Heart right ventricle (tissue), 16 donors: ENCODE measurements at regions not wholly inside any gene's neighbourhood (a gene's known extent, or its start where the extent isn't known, plus 50 kb on each side); places are given as distances from the start of the nearest gene placed in this dataset.

ENCODE experiments used
- ATAC-seq, 8 donors: fragments of 200-7000 bp; cut with Tn5 transposase; one replicate each; pipeline ENCODE4 v1.9.1; 2020; ENCODE audit warnings: mild to moderate bottlenecking in 8 of 8, moderate library complexity in 8 of 8, moderate number of reproducible peaks in 1 of 8
- DNase-seq, 2 donors: peaks; one replicate each; pipeline ENCODE4 v3.0.0-alpha.2; 2020
- H3K27ac ChIP-seq, 10 donors: fragments of 200-600 bp; sonication (generic) in 2 of 10; one replicate each; pipeline versions ENCODE4 v1.5.0 to v1.8.0; 2020 to 2022; ENCODE audit warnings: mild to moderate bottlenecking in 3 of 10
- H3K27me3 ChIP-seq, 7 donors: fragments of 200-600 bp; one replicate each; pipeline ENCODE4 v1.8.0; 2021 to 2022; ENCODE audit warnings: mild to moderate bottlenecking in 2 of 7
- H3K36me3 ChIP-seq, 9 donors: fragments of 200-600 bp; sonication (generic) in 1 of 9; one replicate each; pipeline versions ENCODE4 v1.5.0 to v1.8.0; 2020 to 2022; ENCODE audit warnings: mild to moderate bottlenecking in 2 of 9
- H3K4me1 ChIP-seq, 9 donors: fragments of 200-600 bp; sonication (generic) in 1 of 9; one replicate each; pipeline versions ENCODE4 v1.5.0 to v1.8.0; 2020 to 2022; ENCODE audit warnings: mild to moderate bottlenecking in 4 of 9
- H3K4me3 ChIP-seq, 10 donors: fragments of 200-600 bp; sonication (generic) in 2 of 10; one replicate each; pipeline versions ENCODE4 v1.5.0 to v1.8.0; 2020 to 2022; ENCODE audit warnings: mild to moderate bottlenecking in 7 of 10, moderate library complexity in 2 of 10
- H3K9me3 ChIP-seq, 11 donors: fragments of 200-600 bp in 10 of 11; sonication (generic) in 2 of 11; one replicate each; pipeline versions ENCODE4 v1.5.0 to v1.8.0; 2013 to 2022; ENCODE audit warnings: mild to moderate bottlenecking in 2 of 11, control low read depth in 1 of 11, moderate library complexity in 1 of 11
- WGBS, 2 donors: extraction: QIAGEN DNeasy Blood & Tissue Kit; methylation state at CpG; one replicate each; pipeline ENCODE4 v1.1.7; 2013; ENCODE audit warnings: inconsistent platforms in 1 of 2; 5-methylcytosine and 5-hydroxymethylcytosine counted together
- intact Hi-C, 10 donors: fragments of 100-400 bp; cut with DNase I; formaldehyde crosslinking; loops; one replicate each; pipeline versions ENCODE4 v1.11.1 to v1.14.2; 2022
- TF ChIP-seq, protein P1 (sequence below), 9 donors: fragments of 200-600 bp; sonication (generic) in 2 of 9; IDR thresholded peaks; one replicate each; pipeline versions ENCODE4 v1.5.0 to v1.8.0; 2021 to 2022; ENCODE audit warnings: antibody characterized with exemption in 9 of 9, mild to moderate bottlenecking in 5 of 9, moderate library complexity in 1 of 9
- donor health status: Arrhythmogenic right ventricular cardiomyopathy.
- donor health status: ischemic (EF 13 %, LVEDD 7.1; RV severe dilation, severe dysfunction).
- donor health status: healthy with polysubstance abuse.
- donor health status: DM: no; HTN: yes; CAD: no.
- donor health status: DM: no; HTN: no; CAD: no.
- donor health status: ischemic (EF 25% LVEDD 6.9; RV normal size, moderate dysfunction).
- donor health status: ischemic (EF 25% LVEDD 5.7; RV mildly dilated, moderate dysfunction).
- donor health status: healthy.
- donor health status: DM: yes; HTN: yes; CAD: no.
- donor health status: Ischemic cardiomyopathy.
- donor health status: ischemic (EF 35%, LVEDD 5.7; RV mildly dilated, moderate dysfunction).
- donor health status: nonischemic (EF 11% LVEDD 7.7; RV severe dilation, severe dysfunction).
- donor health status: DM: yes; HTN: yes; CAD: no.
- donor health status: PGD.
- donor health status: ischemic (EF 29% LVEDD 5.4; RV normal size, mild dysfunction).
- donor health status: nonischemic (EF 23%, LVEDD 6.1; RV moderate dilation, normal function).

DNA sequence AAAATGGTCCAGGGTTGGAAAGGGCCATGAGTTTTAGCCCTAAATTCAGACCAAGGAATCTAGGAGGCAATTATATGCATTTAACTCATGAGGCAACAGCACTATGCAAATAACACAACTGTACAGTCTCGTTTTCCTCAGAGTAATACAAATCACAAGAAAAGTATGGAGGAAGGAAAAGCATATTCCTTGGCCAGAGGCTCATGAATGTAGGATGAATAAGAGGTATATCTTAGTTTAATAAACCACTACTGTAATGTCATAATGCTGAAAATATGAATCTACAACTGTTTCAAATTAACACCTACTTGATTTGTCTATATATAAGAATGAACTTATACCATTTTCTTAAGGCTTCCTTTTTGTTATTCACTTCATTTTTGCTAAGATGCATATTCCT is 252.5 kb upstream of the TANK start:
- no peaks in the 10 kb centered on the region for H3K27me3 ChIP-seq
- H3K4me1 ChIP-seq: peaks cover 0 to 55% (median 16%) of the 10 kb centered on the region in 9 donors
- no peak for ATAC-seq
- H3K27ac ChIP-seq: no peak overlapping the region
- TF ChIP-seq, protein P1, sequence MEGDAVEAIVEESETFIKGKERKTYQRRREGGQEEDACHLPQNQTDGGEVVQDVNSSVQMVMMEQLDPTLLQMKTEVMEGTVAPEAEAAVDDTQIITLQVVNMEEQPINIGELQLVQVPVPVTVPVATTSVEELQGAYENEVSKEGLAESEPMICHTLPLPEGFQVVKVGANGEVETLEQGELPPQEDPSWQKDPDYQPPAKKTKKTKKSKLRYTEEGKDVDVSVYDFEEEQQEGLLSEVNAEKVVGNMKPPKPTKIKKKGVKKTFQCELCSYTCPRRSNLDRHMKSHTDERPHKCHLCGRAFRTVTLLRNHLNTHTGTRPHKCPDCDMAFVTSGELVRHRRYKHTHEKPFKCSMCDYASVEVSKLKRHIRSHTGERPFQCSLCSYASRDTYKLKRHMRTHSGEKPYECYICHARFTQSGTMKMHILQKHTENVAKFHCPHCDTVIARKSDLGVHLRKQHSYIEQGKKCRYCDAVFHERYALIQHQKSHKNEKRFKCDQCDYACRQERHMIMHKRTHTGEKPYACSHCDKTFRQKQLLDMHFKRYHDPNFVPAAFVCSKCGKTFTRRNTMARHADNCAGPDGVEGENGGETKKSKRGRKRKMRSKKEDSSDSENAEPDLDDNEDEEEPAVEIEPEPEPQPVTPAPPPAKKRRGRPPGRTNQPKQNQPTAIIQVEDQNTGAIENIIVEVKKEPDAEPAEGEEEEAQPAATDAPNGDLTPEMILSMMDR (IDR thresholded peaks at IDR 0.05): no peak
- DNase-seq: no peak
- H3K9me3 ChIP-seq: no peaks in the 10 kb centered on the region
- WGBS, 2 donors: 87 to 92% methylated on average over 1 of the region's 1 CpG
- intact Hi-C loops: no loop called here
- H3K4me3 ChIP-seq: no peak overlapping the region
- no peaks in the 10 kb centered on the region for H3K36me3 ChIP-seq

DNA sequence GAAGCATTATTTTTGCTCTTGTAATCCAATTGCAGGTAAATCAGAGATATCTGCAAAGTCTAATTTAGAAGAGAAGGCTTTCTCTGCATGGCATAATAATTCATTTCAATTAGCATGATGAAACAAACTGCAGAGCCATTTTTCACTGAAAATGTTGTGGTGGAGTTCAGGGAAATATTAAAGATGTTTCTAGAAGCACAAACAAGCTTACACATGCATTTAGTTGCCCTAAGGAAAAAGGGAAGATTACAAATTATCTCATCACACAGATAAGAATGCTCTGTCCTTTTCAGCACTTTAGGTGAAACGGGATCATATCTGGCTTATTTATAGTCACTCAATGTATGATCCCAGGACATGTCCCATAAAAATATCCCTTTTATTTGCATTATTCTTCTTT is 252.1 kb upstream of the TANK start:
- ATAC-seq (no peak), DNase-seq (no peak)
- Histone ChIP-seq H3K9me3 (no peaks in the 10 kb centered on the region), H3K4me1 (peaks cover 0 to 52% (median 16%) of the 10 kb centered on the region in 9 donors), H3K4me3 (no peak overlapping the region), H3K27ac (no peak overlapping the region), H3K27me3 (no peaks in the 10 kb centered on the region), H3K36me3 (no peaks in the 10 kb centered on the region)
- intact Hi-C loops: no loop called here
- WGBS, 2 donors: 30 to 33% methylated on average over 1 of the region's 1 CpG
- TF ChIP-seq, protein P1 (IDR thresholded peaks at IDR 0.05): no peak

GRCh38 chr2:160909781-160910242 is 250.4 kb upstream of the TANK start:
- no peak overlapping the region for H3K4me3 ChIP-seq
- no peaks in the 10 kb centered on the region for H3K9me3 ChIP-seq
- no peaks in the 10 kb centered on the region for H3K36me3 ChIP-seq
- DNase-seq (no peak), ATAC-seq (no peak)
- H3K27ac ChIP-seq: peak overlapping the region in 2 of 10 donors; percentile 23 to 44
- 79 to 81% methylated on average over 3 of the region's 3 CpGs for WGBS, 2 donors
- no peaks in the 10 kb centered on the region for H3K27me3 ChIP-seq
- TF ChIP-seq, protein P1 (IDR thresholded peaks at IDR 0.05): no peak
- intact Hi-C loops: loop anchor here in 3 of 10 donors (10.0 kb wide), 3 partner anchors 325 to 585 kb away; partner anchors contain the start of gene RBMS1 (in 1 of the 3)
- peaks cover 0 to 48% (median 16%) of the 10 kb centered on the region in 9 donors for H3K4me1 ChIP-seq

DNA sequence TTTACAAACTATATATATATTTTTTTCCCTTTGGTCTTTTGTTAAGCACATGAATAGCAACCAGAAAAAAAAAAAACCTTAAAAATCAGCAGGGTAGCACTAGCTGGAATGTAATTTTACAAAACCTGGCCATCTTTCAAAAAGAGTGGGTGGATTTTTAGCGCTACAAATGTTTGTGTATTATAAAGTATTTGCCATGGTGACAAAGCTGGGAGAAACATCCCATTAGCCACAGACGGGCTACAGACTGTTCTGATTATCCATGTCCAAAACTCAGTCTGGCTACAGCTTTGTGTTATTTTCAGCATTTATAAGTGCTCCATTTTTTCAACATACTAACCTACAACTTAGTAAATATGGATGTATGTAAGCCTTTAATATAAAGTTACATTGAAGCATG is 249.5 kb upstream of the TANK start:
- no peaks in the 10 kb centered on the region for H3K9me3 ChIP-seq
- ATAC-seq (peak; percentile 47 to 95 (median 84)), DNase-seq (peak in 1 of 2 donors; percentile 14)
- intact Hi-C loops: loop anchor here in 3 of 10 donors (10.0 kb wide), 3 partner anchors 326 to 586 kb away; partner anchors contain the start of gene RBMS1 (in 1 of the 3)
- peaks cover 0 to 48% (median 16%) of the 10 kb centered on the region in 9 donors for H3K4me1 ChIP-seq
- peak overlapping the region in 5 of 10 donors; percentile 7 to 44 (median 33) for H3K27ac ChIP-seq
- no peak overlapping the region for H3K4me3 ChIP-seq
- TF ChIP-seq, protein P1 (IDR thresholded peaks at IDR 0.05): no peak
- H3K27me3 ChIP-seq: no peaks in the 10 kb centered on the region
- no peaks in the 10 kb centered on the region for H3K36me3 ChIP-seq
- WGBS, 2 donors: 15 to 20% methylated on average over 2 of the region's 2 CpGs
